ENCODE measurements at regions not wholly inside any gene's neighbourhood (a gene's known extent, or its start where the extent isn't known, plus 50 kb on each side); places are given as distances from the start of the nearest gene placed in this dataset.

DNA sequence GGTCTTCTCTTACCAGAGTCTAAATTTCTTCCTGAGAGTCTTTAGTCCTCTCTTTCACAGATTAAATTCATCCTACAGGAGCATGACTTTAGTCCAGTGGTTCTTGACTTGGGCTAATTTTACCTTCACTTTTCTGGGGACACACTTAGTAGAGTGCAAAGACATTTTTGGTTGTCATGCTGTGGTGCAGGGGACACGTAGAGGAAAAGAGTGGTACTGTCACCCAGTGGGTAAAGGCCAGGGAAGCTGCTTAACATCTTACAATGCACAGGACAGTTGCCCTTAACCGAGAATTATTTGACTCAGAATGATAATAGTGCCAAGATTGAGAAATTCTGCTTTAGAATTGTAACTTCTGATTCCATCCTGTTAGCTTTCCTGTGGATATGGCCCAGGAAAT is 772.5 kb upstream of the GRM7 start:
- WGBS, 3 donors, result 70 to 80% (median 78%) methylated on average over 2 of the region's 2 CpGs
- no peaks in the 10 kb centered on the region for H3K27me3 ChIP-seq
- intact Hi-C loops (cut with DNase I), result no loop called here
- H3K27ac ChIP-seq, result no peak overlapping the region
- H3K36me3 ChIP-seq, result no peaks in the 10 kb centered on the region
- DNase-seq, result no peak
- no peak for TF ChIP-seq POLR2A (IDR thresholded peaks at IDR 0.05)
- no peak for TF ChIP-seq EP300 (IDR thresholded peaks at IDR 0.05)
- TF ChIP-seq, protein P1, sequence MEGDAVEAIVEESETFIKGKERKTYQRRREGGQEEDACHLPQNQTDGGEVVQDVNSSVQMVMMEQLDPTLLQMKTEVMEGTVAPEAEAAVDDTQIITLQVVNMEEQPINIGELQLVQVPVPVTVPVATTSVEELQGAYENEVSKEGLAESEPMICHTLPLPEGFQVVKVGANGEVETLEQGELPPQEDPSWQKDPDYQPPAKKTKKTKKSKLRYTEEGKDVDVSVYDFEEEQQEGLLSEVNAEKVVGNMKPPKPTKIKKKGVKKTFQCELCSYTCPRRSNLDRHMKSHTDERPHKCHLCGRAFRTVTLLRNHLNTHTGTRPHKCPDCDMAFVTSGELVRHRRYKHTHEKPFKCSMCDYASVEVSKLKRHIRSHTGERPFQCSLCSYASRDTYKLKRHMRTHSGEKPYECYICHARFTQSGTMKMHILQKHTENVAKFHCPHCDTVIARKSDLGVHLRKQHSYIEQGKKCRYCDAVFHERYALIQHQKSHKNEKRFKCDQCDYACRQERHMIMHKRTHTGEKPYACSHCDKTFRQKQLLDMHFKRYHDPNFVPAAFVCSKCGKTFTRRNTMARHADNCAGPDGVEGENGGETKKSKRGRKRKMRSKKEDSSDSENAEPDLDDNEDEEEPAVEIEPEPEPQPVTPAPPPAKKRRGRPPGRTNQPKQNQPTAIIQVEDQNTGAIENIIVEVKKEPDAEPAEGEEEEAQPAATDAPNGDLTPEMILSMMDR (IDR thresholded peaks at IDR 0.05), result no peak
- H3K4me3 ChIP-seq, result no peak overlapping the region
- H3K9me3 ChIP-seq, result no peaks in the 10 kb centered on the region
- H3K4me1 ChIP-seq (ENCODE audit: insufficient read depth), result no peaks in the 10 kb centered on the region

DNA sequence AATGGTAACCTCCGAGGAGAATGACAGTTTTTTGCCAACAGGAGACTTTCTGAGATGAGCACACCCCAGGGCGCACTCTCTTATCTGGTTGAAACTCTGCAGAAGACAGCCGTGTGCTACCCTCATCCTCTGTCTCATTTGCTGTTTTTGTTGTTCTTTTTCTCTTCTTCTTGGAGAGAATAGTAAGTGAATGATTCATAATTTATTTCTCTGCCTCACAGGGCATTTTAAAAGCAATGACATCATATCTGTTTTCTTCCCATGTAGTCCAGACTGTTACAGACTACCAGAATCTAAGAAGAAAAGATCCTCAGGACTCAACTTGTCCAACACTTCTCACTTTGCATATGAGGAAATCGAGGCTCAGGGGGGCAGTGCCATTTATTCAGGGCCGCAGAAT is 771.1 kb upstream of the GRM7 start:
- WGBS, 3 donors, result 47 to 51% (median 50%) methylated on average over 5 of the region's 5 CpGs
- no peak overlapping the region for H3K4me3 ChIP-seq

DNA sequence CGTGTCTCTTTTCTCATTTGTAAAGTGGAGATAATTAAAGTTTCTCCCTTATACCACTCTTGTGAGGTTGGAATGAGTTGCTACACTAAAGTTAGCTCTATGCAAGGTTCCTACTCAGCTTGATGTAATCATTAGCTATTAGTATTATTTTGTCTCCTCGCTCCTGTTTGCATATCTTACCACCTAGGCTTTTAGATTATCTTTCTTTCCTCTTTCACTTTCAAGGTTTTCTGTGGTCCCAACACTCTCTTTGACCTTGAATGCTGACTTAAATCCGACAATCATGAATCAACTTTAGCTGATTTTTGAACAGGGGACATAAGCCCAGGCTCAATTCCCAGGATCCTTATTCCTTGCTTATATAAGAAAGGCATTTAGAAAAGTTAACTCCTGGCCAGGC is 769.7 kb upstream of the GRM7 start:
- Histone ChIP-seq H3K27me3 (no peaks in the 10 kb centered on the region), H3K27ac (no peak overlapping the region), H3K9me3 (no peaks in the 10 kb centered on the region), H3K4me1 (ENCODE audit: insufficient read depth) (no peaks in the 10 kb centered on the region), H3K36me3 (no peaks in the 10 kb centered on the region), H3K4me3 (no peak overlapping the region)
- no peak for DNase-seq
- WGBS, 3 donors, result 71 to 87% (median 76%) methylated on average over 3 of the region's 3 CpGs
- no peak for TF ChIP-seq EP300 (IDR thresholded peaks at IDR 0.05)
- TF ChIP-seq POLR2A (IDR thresholded peaks at IDR 0.05), result no peak
- TF ChIP-seq, protein P1 (IDR thresholded peaks at IDR 0.05), result no peak
- intact Hi-C loops (cut with DNase I), result no loop called here

More for the DNA sequence above, 771.1 kb upstream of the GRM7 start:
- Histone ChIP-seq H3K4me1 (ENCODE audit: insufficient read depth) (no peaks in the 10 kb centered on the region), H3K36me3 (no peaks in the 10 kb centered on the region), H3K27me3 (no peaks in the 10 kb centered on the region), H3K27ac (no peak overlapping the region), H3K9me3 (no peaks in the 10 kb centered on the region)
- DNase-seq, result no peak
- TF ChIP-seq, protein P1 (IDR thresholded peaks at IDR 0.05), result no peak
- no peak for TF ChIP-seq POLR2A (IDR thresholded peaks at IDR 0.05)
- TF ChIP-seq EP300 (IDR thresholded peaks at IDR 0.05), result no peak
- intact Hi-C loops (cut with DNase I), result no loop called here

DNA sequence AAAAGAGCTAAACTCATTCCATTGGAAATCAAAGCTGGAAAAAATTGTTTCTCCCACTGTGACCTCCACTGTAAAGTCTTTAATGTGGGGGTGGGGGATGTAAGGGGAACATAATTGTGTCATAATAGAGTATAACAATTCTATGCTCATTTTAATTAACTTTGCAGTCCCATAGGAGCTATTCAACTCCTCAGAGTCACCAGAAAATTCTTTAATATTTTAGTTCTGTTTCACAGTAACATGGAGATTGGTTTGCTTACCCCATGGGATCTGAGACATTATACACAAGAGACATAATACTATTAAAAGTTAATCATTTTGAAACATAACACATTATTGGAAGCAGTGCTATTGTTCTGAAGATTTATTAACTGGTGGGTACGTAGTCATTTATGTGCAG is 765.9 kb upstream of the GRM7 start:
- intact Hi-C loops (cut with DNase I), result no loop called here
- no peaks in the 10 kb centered on the region for H3K36me3 ChIP-seq
- H3K9me3 ChIP-seq, result no peaks in the 10 kb centered on the region
- WGBS, 3 donors, result 74 to 84% (median 76%) methylated on average over 1 of the region's 1 CpG
- no peak overlapping the region for H3K27ac ChIP-seq
- no peak overlapping the region for H3K4me3 ChIP-seq
- no peaks in the 10 kb centered on the region for H3K27me3 ChIP-seq
- no peaks in the 10 kb centered on the region for H3K4me1 ChIP-seq (ENCODE audit: insufficient read depth)
- no peak for DNase-seq
- no peak for TF ChIP-seq EP300 (IDR thresholded peaks at IDR 0.05)
- no peak for TF ChIP-seq POLR2A (IDR thresholded peaks at IDR 0.05)
- TF ChIP-seq, protein P1 (IDR thresholded peaks at IDR 0.05), result no peak

DNA sequence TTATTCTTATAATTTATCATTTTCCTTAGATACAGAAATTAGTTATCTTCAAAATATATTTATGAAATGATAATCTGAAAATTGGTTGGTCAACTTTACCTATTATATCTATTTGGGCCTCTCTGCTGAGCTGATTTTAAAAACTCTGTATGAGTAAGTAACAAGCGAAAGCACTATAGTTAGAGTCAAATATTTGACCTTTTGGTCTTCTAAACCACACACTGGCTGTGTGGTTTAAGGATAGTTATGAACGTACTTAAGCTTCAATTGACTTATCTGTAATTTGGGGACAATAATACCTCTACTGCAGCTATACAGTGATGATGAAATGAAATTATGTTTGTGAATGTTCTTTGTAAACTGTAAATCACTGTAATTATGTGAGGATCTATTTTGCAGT is 763.9 kb upstream of the GRM7 start:
- no peak overlapping the region for H3K4me3 ChIP-seq
- H3K36me3 ChIP-seq, result no peaks in the 10 kb centered on the region
- DNase-seq, result no peak
- no peak for TF ChIP-seq EP300 (IDR thresholded peaks at IDR 0.05)
- TF ChIP-seq, protein P1 (IDR thresholded peaks at IDR 0.05), result no peak
- TF ChIP-seq POLR2A (IDR thresholded peaks at IDR 0.05), result no peak
- no peaks in the 10 kb centered on the region for H3K4me1 ChIP-seq (ENCODE audit: insufficient read depth)
- H3K27ac ChIP-seq, result no peak overlapping the region
- 28 to 52% (median 48%) methylated on average over 2 of the region's 2 CpGs for WGBS, 3 donors
- H3K27me3 ChIP-seq, result no peaks in the 10 kb centered on the region
- intact Hi-C loops (cut with DNase I), result no loop called here
- H3K9me3 ChIP-seq, result no peaks in the 10 kb centered on the region
